Hepatocyte (in vitro differentiated cells): ENCODE measurements at regions not wholly inside any gene's neighbourhood (a gene's known extent, or its start where the extent isn't known, plus 50 kb on each side); places are given as distances from the start of the nearest gene placed in this dataset.

ENCODE experiments used
- DNase-seq: peaks from one replicate; pipeline ENCODE4 v3.0.0-alpha.2; 2016; ENCODE audit warnings: low spot score
- H2AFZ ChIP-seq: fragments of 200-600 bp; sonication (generic); 2 replicates; pipeline ENCODE4 v1.6.0; 2016; ENCODE audit warnings: antibody characterized with exemption, mild to moderate bottlenecking
- H3K27ac ChIP-seq: fragments of 200-600 bp; sonication (generic); 2 replicates; pipeline ENCODE4 v1.5.1; 2016; ENCODE audit warnings: mild to moderate bottlenecking
- H3K27me3 ChIP-seq: fragments of 200-600 bp; sonication (generic); 2 replicates; pipeline ENCODE4 v1.6.1; 2016
- H3K36me3 ChIP-seq: fragments of 200-600 bp; sonication (generic); replicated peaks from 2 replicates; pipeline ENCODE4 v1.5.1; 2016; ENCODE audit warnings: low read depth; ENCODE audit not compliant: insufficient read depth
- H3K4me1 ChIP-seq: fragments of 200-600 bp; sonication (generic); 2 replicates; pipeline ENCODE4 v1.5.1; 2016; ENCODE audit warnings: mild to moderate bottlenecking, moderate library complexity; ENCODE audit not compliant: insufficient read depth
- H3K4me2 ChIP-seq: fragments of 200-600 bp; sonication (generic); 2 replicates; pipeline ENCODE4 v1.6.0; 2016
- H3K4me3 ChIP-seq: fragments of 200-600 bp; sonication (generic); 2 replicates; pipeline ENCODE4 v1.5.1; 2016; ENCODE audit warnings: mild to moderate bottlenecking
- H3K79me2 ChIP-seq: fragments of 200-600 bp; sonication (generic); 2 replicates; pipeline ENCODE4 v1.6.0; 2017; ENCODE audit warnings: mild to moderate bottlenecking
- H3K9me2 ChIP-seq: fragments of 200-600 bp; sonication (generic); replicated peaks from 2 replicates; pipeline ENCODE4 v1.6.0; 2017; ENCODE audit warnings: mild to moderate bottlenecking; ENCODE audit not compliant: insufficient read depth
- H3K9me3 ChIP-seq: fragments of 200-600 bp; sonication (generic); 2 replicates; pipeline ENCODE4 v1.5.1; 2016; ENCODE audit warnings: low read depth, mild to moderate bottlenecking
- H4K20me1 ChIP-seq: fragments of 200-600 bp; sonication (generic); 2 replicates; pipeline ENCODE4 v1.6.0; 2016; ENCODE audit warnings: mild to moderate bottlenecking; ENCODE audit not compliant: insufficient read depth, poor library complexity, severe bottlenecking
- CTCF ChIP-seq: fragments of 200-600 bp; sonication (generic); IDR thresholded peaks from 2 replicates; pipeline ENCODE4 v1.5.1; 2016; ENCODE audit warnings: antibody characterized with exemption, mild to moderate bottlenecking; ENCODE audit not compliant: poor library complexity
- EZH2 ChIP-seq: fragments of 200-600 bp; sonication (generic); IDR thresholded peaks from 2 replicates; pipeline ENCODE4 v1.6.1; 2016; ENCODE audit warnings: antibody characterized with exemption, mild to moderate bottlenecking, borderline replicate concordance
- EZH2phosphoT487 ChIP-seq: fragments of 200-600 bp; sonication (generic); IDR thresholded peaks from one replicate; pipeline ENCODE4 v1.6.1; 2018; ENCODE audit warnings: antibody characterized with exemption, mild to moderate bottlenecking, low read depth, moderate library complexity; ENCODE audit not compliant: unreplicated experiment, severe bottlenecking
- WGBS: methylation state at CpG from one replicate; pipeline ENCODE4 v1.1.6; 2016; ENCODE audit warnings: low lambda C conversion rate; ENCODE audit errors: missing lambda C conversion rate; 5-methylcytosine and 5-hydroxymethylcytosine counted together

GRCh38 chr9:120299785-120300184 lies 280.2 kb downstream of the CDK5RAP2 start:
- Histone ChIP-seq H3K9me2 (no peaks in the 10 kb centered on the region), H2AFZ (no peak overlapping the region), H3K4me2 (no peak overlapping the region), H3K36me3 (no peaks in the 10 kb centered on the region), H3K4me1 (no peaks in the 10 kb centered on the region), H3K9me3 (no peaks in the 10 kb centered on the region), H3K4me3 (no peak overlapping the region), H4K20me1 (no peaks in the 10 kb centered on the region), H3K79me2 (no peaks in the 10 kb centered on the region), H3K27me3 (no peaks in the 10 kb centered on the region), H3K27ac (no peak overlapping the region)
- DNase-seq = no peak
- WGBS = 67% methylated on average over 6 of the region's 6 CpGs
- no peak for TF ChIP-seq EZH2phosphoT487
- TF ChIP-seq CTCF = no peak
- TF ChIP-seq EZH2 = no peak

GRCh38 chr9:120294003-120294402 lies 286.0 kb downstream of the CDK5RAP2 start:
- no peak for TF ChIP-seq CTCF
- TF ChIP-seq EZH2phosphoT487 = no peak
- no peak for TF ChIP-seq EZH2
- Histone ChIP-seq H3K36me3 (no peaks in the 10 kb centered on the region), H4K20me1 (no peaks in the 10 kb centered on the region), H3K9me3 (no peaks in the 10 kb centered on the region), H3K4me1 (no peaks in the 10 kb centered on the region), H3K27ac (no peak overlapping the region), H3K4me3 (no peak overlapping the region), H3K4me2 (no peak overlapping the region), H2AFZ (no peak overlapping the region), H3K79me2 (no peaks in the 10 kb centered on the region), H3K9me2 (no peaks in the 10 kb centered on the region), H3K27me3 (no peaks in the 10 kb centered on the region)
- WGBS = 65% methylated on average over 4 of the region's 4 CpGs
- DNase-seq = no peak

GRCh38 chr9:120292606-120293005 lies 287.4 kb downstream of the CDK5RAP2 start:
- TF ChIP-seq EZH2phosphoT487 = no peak
- no peak for TF ChIP-seq EZH2
- no peak for TF ChIP-seq CTCF

GRCh38 chr9:120291050-120291449 lies 288.9 kb downstream of the CDK5RAP2 start:
- no peaks in the 10 kb centered on the region for H3K9me3 ChIP-seq
- DNase-seq = no peak
- no peaks in the 10 kb centered on the region for H3K4me1 ChIP-seq
- no peaks in the 10 kb centered on the region for H3K79me2 ChIP-seq
- no peaks in the 10 kb centered on the region for H3K27me3 ChIP-seq
- H3K36me3 ChIP-seq = no peaks in the 10 kb centered on the region
- no peak overlapping the region for H3K4me3 ChIP-seq
- WGBS = 91% methylated on average over 3 of the region's 3 CpGs
- TF ChIP-seq EZH2 (no peak), EZH2phosphoT487 (no peak), CTCF (no peak)
- no peaks in the 10 kb centered on the region for H4K20me1 ChIP-seq
- H3K27ac ChIP-seq = no peak overlapping the region
- no peak overlapping the region for H3K4me2 ChIP-seq
- H2AFZ ChIP-seq = no peak overlapping the region
- no peaks in the 10 kb centered on the region for H3K9me2 ChIP-seq

More at GRCh38 chr9:120292606-120293005, 287.4 kb downstream of the CDK5RAP2 start:
- H3K27ac ChIP-seq = no peak overlapping the region
- no peak overlapping the region for H2AFZ ChIP-seq
- no peaks in the 10 kb centered on the region for H3K9me3 ChIP-seq
- no peaks in the 10 kb centered on the region for H3K36me3 ChIP-seq
- no peaks in the 10 kb centered on the region for H3K4me1 ChIP-seq
- no peak overlapping the region for H3K4me2 ChIP-seq
- no peaks in the 10 kb centered on the region for H3K79me2 ChIP-seq
- no peak overlapping the region for H3K4me3 ChIP-seq
- WGBS = 41% methylated on average over 1 of the region's 1 CpG
- no peaks in the 10 kb centered on the region for H4K20me1 ChIP-seq
- no peaks in the 10 kb centered on the region for H3K9me2 ChIP-seq
- DNase-seq = no peak
- no peaks in the 10 kb centered on the region for H3K27me3 ChIP-seq
